ENCODE measurements at regions not wholly inside any gene's neighbourhood (a gene's known extent, or its start where the extent isn't known, plus 50 kb on each side); places are given as distances from the start of the nearest gene placed in this dataset.
A peak's percentile ranks its signal among the peaks of the same experiment; 100 is the strongest.

DNA sequence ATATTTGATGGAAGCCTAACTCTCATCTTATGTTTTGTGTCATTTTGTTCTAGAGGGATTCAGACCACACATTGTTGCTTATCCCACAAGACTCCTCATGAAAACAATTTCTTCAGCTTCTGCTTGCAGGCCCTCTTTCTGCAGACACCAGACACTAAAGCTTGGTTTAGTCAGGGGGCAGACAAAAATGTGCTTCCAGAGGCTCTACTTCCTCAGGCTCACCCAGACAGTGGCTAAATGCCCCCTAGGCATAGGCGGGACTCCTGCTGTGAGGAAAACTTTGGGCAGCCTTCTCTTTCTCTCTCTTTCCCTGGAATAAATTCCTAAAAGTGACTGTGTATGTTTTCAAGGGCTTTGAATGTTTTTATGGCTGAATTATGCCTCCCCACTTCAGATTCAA lies 435.4 kb upstream of the ATP11B start:
- Histone ChIP-seq H3K4me1 (ENCODE audit: control insufficient read depth, insufficient read depth, low read length) (no peaks in the 10 kb centered on the region), H3K27me3 (ENCODE audit: control insufficient read depth, insufficient read depth, low read length) (no peaks in the 10 kb centered on the region), H3K27ac (ENCODE audit: low read depth, low read length) (no peak overlapping the region), H3K4me3 (ENCODE audit: low read depth, low read length) (no peak overlapping the region), H3K9me3 (ENCODE audit: control insufficient read depth, insufficient read depth, low read length) (no peaks in the 10 kb centered on the region), H3K36me3 (ENCODE audit: control insufficient read depth, insufficient read depth, low read length) (no peaks in the 10 kb centered on the region)
- WGBS (ENCODE audit: insufficient coverage), result no CpG with 5 or more reads among the region's 1 CpG
- DNase-seq (ENCODE audit: low read depth in 4 of 6, low spot score in 6 of 6), result no peak

DNA sequence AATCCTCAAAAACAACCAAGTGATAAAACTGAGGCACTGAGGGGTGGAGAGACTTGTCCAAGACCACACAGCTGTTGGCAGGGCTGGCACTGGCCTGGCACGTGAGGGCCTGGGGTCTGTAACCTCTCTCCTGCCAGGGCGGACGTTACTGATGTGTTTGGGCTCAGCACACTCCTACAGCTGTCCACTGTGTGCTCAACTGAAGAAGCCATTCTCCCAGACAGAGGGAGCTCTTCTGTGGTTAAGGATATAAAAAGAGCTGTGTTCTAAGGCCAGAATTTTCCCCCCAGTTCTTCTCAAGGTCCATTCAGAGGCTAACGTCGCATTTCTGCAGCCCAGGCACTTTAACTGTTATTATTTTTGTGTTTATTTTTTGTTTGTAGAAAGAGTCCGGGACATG lies 429.0 kb upstream of the ATP11B start:
- H3K36me3 ChIP-seq (ENCODE audit: control insufficient read depth, insufficient read depth, low read length), result no peaks in the 10 kb centered on the region
- peaks cover 8% of the 10 kb centered on the region for H3K4me1 ChIP-seq (ENCODE audit: control insufficient read depth, insufficient read depth, low read length)
- peak overlapping the region; percentile 86 for H3K27ac ChIP-seq (ENCODE audit: low read depth, low read length)
- 34% methylated on average over 4 of the region's 6 CpGs for WGBS (ENCODE audit: insufficient coverage)
- peak in 2 of 6 donors; percentile 15 to 70 for DNase-seq (ENCODE audit: low read depth in 4 of 6, low spot score in 6 of 6)
- H3K4me3 ChIP-seq (ENCODE audit: low read depth, low read length), result no peak overlapping the region
- no peaks in the 10 kb centered on the region for H3K9me3 ChIP-seq (ENCODE audit: control insufficient read depth, insufficient read depth, low read length)
- H3K27me3 ChIP-seq (ENCODE audit: control insufficient read depth, insufficient read depth, low read length), result no peaks in the 10 kb centered on the region

- Histone ChIP-seq H3K4me3 (ENCODE audit: low read depth, low read length) (no peak overlapping the region), H3K9me3 (ENCODE audit: control insufficient read depth, insufficient read depth, low read length) (no peaks in the 10 kb centered on the region), H3K27me3 (ENCODE audit: control insufficient read depth, insufficient read depth, low read length) (no peaks in the 10 kb centered on the region), H3K36me3 (ENCODE audit: control insufficient read depth, insufficient read depth, low read length) (no peaks in the 10 kb centered on the region), H3K4me1 (ENCODE audit: control insufficient read depth, insufficient read depth, low read length) (peaks cover 8% of the 10 kb centered on the region), H3K27ac (ENCODE audit: low read depth, low read length) (peak overlapping the region; percentile 86)
- whole genome bisulfite sequencing (ENCODE audit: insufficient coverage), result 24% methylated on average over 17 of the region's 20 CpGs
- peak; percentile 68 to 95 (median 82) for DNase-seq (ENCODE audit: low read depth in 4 of 6, low spot score in 6 of 6)
Observed at GRCh38 chr3:182364723-182365650, 428.3 kb upstream of the ATP11B start.

DNA sequence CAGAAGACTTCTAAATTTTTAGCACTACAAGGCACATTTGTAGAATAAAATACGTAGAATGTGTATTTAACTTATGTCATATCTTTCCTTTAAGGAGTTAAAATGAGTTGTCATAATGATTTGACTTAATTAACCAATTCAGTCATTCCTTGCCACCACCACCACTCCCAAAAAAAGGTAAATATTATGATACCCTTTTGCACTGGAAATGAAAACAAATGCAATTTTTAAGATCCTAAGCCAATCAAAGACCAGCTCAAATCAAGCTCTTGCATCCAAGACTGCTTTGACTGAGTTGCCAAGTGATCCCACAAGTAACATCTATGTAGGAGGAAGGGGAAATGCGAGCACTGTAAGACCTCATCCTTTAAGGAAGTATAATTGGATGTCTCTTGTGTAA lies 426.6 kb upstream of the ATP11B start:
- peaks cover 8% of the 10 kb centered on the region for H3K4me1 ChIP-seq (ENCODE audit: control insufficient read depth, insufficient read depth, low read length)
- no peak overlapping the region for H3K4me3 ChIP-seq (ENCODE audit: low read depth, low read length)
- DNase-seq (ENCODE audit: low read depth in 4 of 6, low spot score in 6 of 6), result no peak
- no peaks in the 10 kb centered on the region for H3K9me3 ChIP-seq (ENCODE audit: control insufficient read depth, insufficient read depth, low read length)
- no peaks in the 10 kb centered on the region for H3K36me3 ChIP-seq (ENCODE audit: control insufficient read depth, insufficient read depth, low read length)
- H3K27me3 ChIP-seq (ENCODE audit: control insufficient read depth, insufficient read depth, low read length), result no peaks in the 10 kb centered on the region
- no CpG with 5 or more reads among the region's 2 CpGs for WGBS (ENCODE audit: insufficient coverage)
- no peak overlapping the region for H3K27ac ChIP-seq (ENCODE audit: low read depth, low read length)

DNA sequence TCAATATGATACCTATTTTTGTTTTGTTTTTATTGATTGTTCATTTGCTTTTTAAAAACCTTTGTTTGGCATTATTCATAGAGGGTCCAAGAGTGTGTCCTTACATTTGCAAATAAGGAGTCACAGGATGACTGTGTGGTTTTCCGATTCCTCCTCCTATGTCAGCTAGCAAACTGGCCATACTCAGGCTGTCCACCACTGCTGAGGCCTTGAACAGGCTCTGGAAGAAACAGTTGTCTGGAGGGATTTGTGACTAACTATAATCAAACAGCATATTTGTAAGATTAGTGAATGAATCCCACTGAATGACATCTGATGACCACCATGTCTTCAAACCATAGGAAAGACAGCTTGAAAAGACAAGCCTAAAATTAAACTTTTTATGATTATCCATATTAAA lies 423.4 kb upstream of the ATP11B start:
- H3K36me3 ChIP-seq (ENCODE audit: control insufficient read depth, insufficient read depth, low read length), result no peaks in the 10 kb centered on the region
- no peaks in the 10 kb centered on the region for H3K9me3 ChIP-seq (ENCODE audit: control insufficient read depth, insufficient read depth, low read length)
- no peak overlapping the region for H3K4me3 ChIP-seq (ENCODE audit: low read depth, low read length)
- H3K4me1 ChIP-seq (ENCODE audit: control insufficient read depth, insufficient read depth, low read length), result peaks cover 2% of the 10 kb centered on the region
- WGBS (ENCODE audit: insufficient coverage), result 100% methylated on average over 1 of the region's 1 CpG
- DNase-seq (ENCODE audit: low read depth in 4 of 6, low spot score in 6 of 6), result no peak
- no peak overlapping the region for H3K27ac ChIP-seq (ENCODE audit: low read depth, low read length)
- no peaks in the 10 kb centered on the region for H3K27me3 ChIP-seq (ENCODE audit: control insufficient read depth, insufficient read depth, low read length)

GRCh38 chr3:182370949-182371348 lies 422.4 kb upstream of the ATP11B start:
- Histone ChIP-seq H3K4me3 (ENCODE audit: low read depth, low read length) (no peak overlapping the region), H3K36me3 (ENCODE audit: control insufficient read depth, insufficient read depth, low read length) (no peaks in the 10 kb centered on the region), H3K9me3 (ENCODE audit: control insufficient read depth, insufficient read depth, low read length) (no peaks in the 10 kb centered on the region), H3K27ac (ENCODE audit: low read depth, low read length) (no peak overlapping the region), H3K4me1 (ENCODE audit: control insufficient read depth, insufficient read depth, low read length) (no peaks in the 10 kb centered on the region), H3K27me3 (ENCODE audit: control insufficient read depth, insufficient read depth, low read length) (no peaks in the 10 kb centered on the region)
- WGBS (ENCODE audit: insufficient coverage), result no CpG with 5 or more reads among the region's 1 CpG
- DNase-seq (ENCODE audit: low read depth in 4 of 6, low spot score in 6 of 6), result no peak

- Histone ChIP-seq H3K27me3 (ENCODE audit: control insufficient read depth, insufficient read depth, low read length) (no peaks in the 10 kb centered on the region), H3K4me3 (ENCODE audit: low read depth, low read length) (no peak overlapping the region), H3K36me3 (ENCODE audit: control insufficient read depth, insufficient read depth, low read length) (no peaks in the 10 kb centered on the region), H3K4me1 (ENCODE audit: control insufficient read depth, insufficient read depth, low read length) (no peaks in the 10 kb centered on the region), H3K27ac (ENCODE audit: low read depth, low read length) (no peak overlapping the region), H3K9me3 (ENCODE audit: control insufficient read depth, insufficient read depth, low read length) (no peaks in the 10 kb centered on the region)
- no peak for DNase-seq (ENCODE audit: low read depth in 4 of 6, low spot score in 6 of 6)
- WGBS (ENCODE audit: insufficient coverage), result no CpG with 5 or more reads among the region's 1 CpG
Observed at GRCh38 chr3:182375916-182376315, 417.4 kb upstream of the ATP11B start.

- no peaks in the 10 kb centered on the region for H3K27me3 ChIP-seq (ENCODE audit: control insufficient read depth, insufficient read depth, low read length)
- no peaks in the 10 kb centered on the region for H3K9me3 ChIP-seq (ENCODE audit: control insufficient read depth, insufficient read depth, low read length)
- H3K4me3 ChIP-seq (ENCODE audit: low read depth, low read length), result no peak overlapping the region
- no peak overlapping the region for H3K27ac ChIP-seq (ENCODE audit: low read depth, low read length)
- no peak for DNase-seq (ENCODE audit: low read depth in 4 of 6, low spot score in 6 of 6)
- 60% methylated on average over 1 of the region's 4 CpGs for WGBS (ENCODE audit: insufficient coverage)
- no peaks in the 10 kb centered on the region for H3K4me1 ChIP-seq (ENCODE audit: control insufficient read depth, insufficient read depth, low read length)
- no peaks in the 10 kb centered on the region for H3K36me3 ChIP-seq (ENCODE audit: control insufficient read depth, insufficient read depth, low read length)
Observed at GRCh38 chr3:182382112-182382857, 411.0 kb upstream of the ATP11B start.

DNA sequence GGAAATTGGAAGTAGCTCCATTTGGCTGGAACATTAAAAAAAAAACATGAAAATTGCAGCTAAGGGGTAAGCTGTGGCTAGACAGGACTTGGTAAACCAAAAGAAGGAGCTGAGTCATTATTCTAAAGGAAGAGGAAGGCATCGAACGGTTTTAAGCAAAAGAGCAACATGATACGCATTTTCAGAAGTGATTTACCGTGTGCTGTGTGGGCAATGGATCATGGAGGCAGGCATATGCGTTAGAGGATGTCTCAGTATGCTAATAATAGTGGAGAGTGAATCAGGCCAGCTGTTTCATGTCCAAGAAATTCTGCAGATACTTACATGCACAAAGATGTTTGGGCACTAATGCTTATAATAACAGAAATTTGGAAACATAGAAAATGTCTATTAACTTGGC lies 409.1 kb upstream of the ATP11B start:
- Histone ChIP-seq H3K9me3 (ENCODE audit: control insufficient read depth, insufficient read depth, low read length) (no peaks in the 10 kb centered on the region), H3K27me3 (ENCODE audit: control insufficient read depth, insufficient read depth, low read length) (no peaks in the 10 kb centered on the region), H3K4me3 (ENCODE audit: low read depth, low read length) (no peak overlapping the region), H3K27ac (ENCODE audit: low read depth, low read length) (no peak overlapping the region), H3K36me3 (ENCODE audit: control insufficient read depth, insufficient read depth, low read length) (no peaks in the 10 kb centered on the region), H3K4me1 (ENCODE audit: control insufficient read depth, insufficient read depth, low read length) (no peaks in the 10 kb centered on the region)
- 38% methylated on average over 5 of the region's 5 CpGs for WGBS (ENCODE audit: insufficient coverage)
- peak in 1 of 6 donors; percentile 41 for DNase-seq (ENCODE audit: low read depth in 4 of 6, low spot score in 6 of 6)
